LNCaP clone FGC (cell line): ENCODE measurements at regions not wholly inside any gene's neighbourhood (a gene's known extent, or its start where the extent isn't known, plus 50 kb on each side); places are given as distances from the start of the nearest gene placed in this dataset.

Experiments used
- DNase-seq: peaks from one replicate; pipeline ENCODE4 v3.0.0-alpha.2; 2011; ENCODE audit warnings: low read depth
- H3K4me3 ChIP-seq: 2 replicates; pipeline ENCODE4 v1.5.1; 2011; ENCODE audit warnings: mild to moderate bottlenecking, low read depth, low read length, control low read depth
- TF ChIP-seq, protein P1 (sequence below): IDR thresholded peaks from 2 replicates; pipeline ENCODE4 v1.5.1; 2012; ENCODE audit warnings: mild to moderate bottlenecking; ENCODE audit not compliant: control insufficient read depth, insufficient read depth; ENCODE audit errors: extremely low read depth

DNA sequence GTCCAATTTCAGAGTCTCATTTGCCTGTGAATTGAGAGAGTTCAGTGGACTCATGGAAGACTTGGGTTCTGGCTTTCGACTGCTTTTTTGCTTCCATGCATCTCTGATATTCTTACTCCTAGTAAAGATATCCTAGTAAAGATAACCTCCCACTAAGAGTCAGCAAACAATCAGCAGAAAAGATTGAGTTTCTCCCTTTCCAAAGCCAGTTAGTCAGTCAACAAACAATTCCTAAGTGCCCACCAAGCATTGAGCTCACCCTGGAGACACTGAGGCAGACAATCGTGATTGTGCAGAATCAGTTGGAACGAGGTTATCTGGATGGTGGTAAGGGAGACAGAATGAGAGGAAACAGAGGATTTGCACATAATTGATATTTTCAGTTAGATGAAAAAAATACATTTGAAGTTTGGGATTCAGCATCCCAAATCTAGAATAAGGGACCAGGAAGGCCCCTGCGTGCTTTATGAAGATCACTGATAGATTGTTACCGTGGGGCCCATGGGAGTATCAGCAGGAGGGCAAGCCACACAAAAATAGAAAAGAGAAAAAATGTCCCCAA is 99.7 kb upstream of the SLC38A2 start:
- no peak for DNase-seq
- TF ChIP-seq, protein P1, sequence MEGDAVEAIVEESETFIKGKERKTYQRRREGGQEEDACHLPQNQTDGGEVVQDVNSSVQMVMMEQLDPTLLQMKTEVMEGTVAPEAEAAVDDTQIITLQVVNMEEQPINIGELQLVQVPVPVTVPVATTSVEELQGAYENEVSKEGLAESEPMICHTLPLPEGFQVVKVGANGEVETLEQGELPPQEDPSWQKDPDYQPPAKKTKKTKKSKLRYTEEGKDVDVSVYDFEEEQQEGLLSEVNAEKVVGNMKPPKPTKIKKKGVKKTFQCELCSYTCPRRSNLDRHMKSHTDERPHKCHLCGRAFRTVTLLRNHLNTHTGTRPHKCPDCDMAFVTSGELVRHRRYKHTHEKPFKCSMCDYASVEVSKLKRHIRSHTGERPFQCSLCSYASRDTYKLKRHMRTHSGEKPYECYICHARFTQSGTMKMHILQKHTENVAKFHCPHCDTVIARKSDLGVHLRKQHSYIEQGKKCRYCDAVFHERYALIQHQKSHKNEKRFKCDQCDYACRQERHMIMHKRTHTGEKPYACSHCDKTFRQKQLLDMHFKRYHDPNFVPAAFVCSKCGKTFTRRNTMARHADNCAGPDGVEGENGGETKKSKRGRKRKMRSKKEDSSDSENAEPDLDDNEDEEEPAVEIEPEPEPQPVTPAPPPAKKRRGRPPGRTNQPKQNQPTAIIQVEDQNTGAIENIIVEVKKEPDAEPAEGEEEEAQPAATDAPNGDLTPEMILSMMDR, result no peak
- no peak overlapping the region for H3K4me3 ChIP-seq

DNA sequence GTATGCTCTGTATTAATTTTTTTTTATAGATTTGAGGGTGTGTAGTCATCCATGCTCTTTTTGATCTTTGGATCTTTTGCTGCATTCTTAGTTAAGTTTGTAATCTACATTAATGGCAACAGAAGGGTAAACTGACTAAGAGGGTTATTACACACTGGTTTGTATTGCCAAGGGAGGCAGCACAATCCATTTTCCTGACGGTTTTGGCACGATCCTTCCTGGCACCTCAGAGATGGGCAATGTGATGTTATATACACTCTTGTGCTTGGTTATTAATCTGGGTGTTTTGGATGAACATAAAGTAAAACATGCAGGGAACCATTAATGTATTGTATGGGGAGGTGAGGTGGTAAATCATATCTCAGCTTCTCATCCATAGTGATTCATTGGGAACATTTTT is 98.8 kb upstream of the SLC38A2 start:
- no peak for DNase-seq
- no peak overlapping the region for H3K4me3 ChIP-seq
- TF ChIP-seq, protein P1, result no peak

DNA sequence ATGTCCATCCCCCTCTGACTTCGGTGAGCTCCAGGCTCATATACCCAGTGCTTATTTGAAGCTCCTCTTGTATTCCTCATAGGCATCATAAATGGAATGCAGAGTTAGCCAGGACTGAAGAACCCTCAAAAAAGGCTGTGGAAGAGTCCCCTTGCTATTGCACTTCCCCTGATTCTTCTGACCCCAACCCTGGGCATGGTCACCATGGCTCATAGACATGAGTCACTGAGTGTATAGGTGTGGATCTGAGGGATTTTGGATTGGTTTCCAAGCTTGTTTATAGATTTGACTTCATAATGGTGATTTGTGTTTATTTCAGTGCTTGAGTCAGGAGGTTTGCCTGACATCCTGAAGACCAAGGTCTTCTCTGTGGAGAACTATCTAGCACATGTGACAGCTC is 98.4 kb upstream of the SLC38A2 start:
- no peak overlapping the region for H3K4me3 ChIP-seq
- DNase-seq, result no peak
- TF ChIP-seq, protein P1, result no peak

DNA sequence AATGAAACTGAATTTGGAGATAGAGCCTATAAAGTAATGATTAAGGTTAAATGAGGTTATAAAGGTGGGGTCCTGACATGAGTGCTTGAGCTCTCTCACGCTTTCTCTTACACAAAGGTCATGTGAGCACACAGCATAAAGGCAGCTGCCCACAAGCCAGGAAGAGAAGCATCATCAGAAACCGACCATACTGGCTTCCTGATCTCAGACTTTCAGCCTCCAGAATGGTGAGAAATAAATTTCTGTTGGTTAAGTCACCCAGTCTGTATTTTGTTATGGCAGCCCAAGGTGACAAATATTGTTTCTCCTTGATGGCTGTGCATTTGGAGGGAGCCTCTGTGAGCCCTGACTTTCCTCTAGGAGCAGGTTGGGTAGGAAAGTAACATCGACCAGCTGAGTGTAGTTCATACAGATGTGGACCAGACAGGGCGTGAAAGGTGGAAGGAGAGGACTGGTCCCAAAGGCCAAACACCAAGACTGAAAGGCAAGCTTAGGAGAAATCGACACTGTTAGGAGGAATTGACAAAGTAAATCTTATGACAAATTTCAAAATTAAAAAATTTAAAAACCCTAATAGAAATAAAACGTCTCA is 97.6 kb upstream of the SLC38A2 start:
- TF ChIP-seq, protein P1, result no peak
- DNase-seq, result no peak
- H3K4me3 ChIP-seq, result no peak overlapping the region

DNA sequence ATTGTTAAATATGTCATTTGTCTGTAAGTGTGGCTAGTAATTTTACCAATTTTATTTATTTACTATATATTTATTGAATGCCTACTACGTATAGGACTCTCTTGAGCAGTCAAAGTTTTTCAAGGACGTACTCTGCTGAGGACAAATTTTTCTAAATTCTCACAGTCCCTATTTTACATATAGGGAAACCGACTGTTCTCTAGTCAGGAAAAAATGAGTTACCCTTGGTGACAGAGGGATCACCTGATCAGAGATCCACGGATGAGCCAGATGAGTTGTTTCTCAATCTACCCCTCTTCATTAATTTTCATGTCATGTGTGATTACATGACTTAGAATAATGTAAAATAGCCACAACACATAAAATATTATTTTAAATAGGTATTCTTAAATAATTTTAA is 96.2 kb upstream of the SLC38A2 start:
- TF ChIP-seq, protein P1, result no peak
- no peak overlapping the region for H3K4me3 ChIP-seq

DNA sequence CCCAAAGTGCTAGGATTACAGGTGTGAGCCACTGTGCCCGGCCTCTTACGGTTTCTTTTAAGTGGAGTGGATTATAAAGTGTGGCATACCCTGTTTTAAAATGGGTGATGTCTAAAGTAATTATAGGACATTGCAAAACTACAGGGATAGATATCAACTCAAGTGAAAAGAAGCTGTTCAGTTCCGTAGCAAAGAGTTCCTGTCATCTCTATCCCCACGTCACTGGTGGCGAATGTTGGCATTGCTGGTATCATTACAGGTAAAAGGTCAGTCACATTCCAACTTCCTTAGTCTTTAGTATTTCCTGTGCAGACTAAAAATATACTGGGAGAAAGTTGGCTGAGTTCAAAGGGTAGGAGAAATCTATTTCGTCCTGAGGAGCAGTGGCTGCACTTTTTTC is 95.6 kb upstream of the SLC38A2 start:
- no peak overlapping the region for H3K4me3 ChIP-seq
- TF ChIP-seq, protein P1, result no peak
- no peak for DNase-seq

More for the DNA sequence above, 96.2 kb upstream of the SLC38A2 start:
- no peak for DNase-seq

DNA sequence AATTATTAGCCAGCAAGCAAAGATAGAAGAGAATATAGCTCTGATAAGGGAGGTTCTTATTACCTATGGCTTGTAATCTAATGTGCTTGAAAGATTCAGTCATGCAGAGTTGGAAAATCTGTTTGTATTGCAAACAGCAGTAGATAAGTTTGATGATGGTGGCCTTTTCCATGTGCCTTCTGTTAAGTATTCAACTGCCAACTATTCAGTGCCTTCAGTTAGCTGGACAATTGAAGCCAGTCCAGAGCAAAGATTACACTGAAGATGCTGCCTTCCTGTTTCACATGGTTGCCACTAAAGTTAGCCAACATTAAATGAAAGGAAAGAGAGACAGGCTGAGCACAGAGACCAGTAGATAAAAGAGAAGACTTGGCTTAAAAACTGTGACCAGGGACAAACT is 92.7 kb upstream of the SLC38A2 start:
- TF ChIP-seq, protein P1, result no peak
- DNase-seq, result no peak
- H3K4me3 ChIP-seq, result no peak overlapping the region
